HG03039 (cell line): ENCODE measurements at regions not wholly inside any gene's neighbourhood (a gene's known extent, or its start where the extent isn't known, plus 50 kb on each side); places are given as distances from the start of the nearest gene placed in this dataset.
"Not testable (repeated sequence)": the region's sequence is repeated elsewhere in the genome, so short reads cannot be mapped to it uniquely, and the experiment has no call there.

Experiments
- ATAC-seq: cut with Tn5 transposase; IDR thresholded peaks from one replicate; pipeline ENCODE4 v1.9.1; 2021; ENCODE audit warnings: mild to moderate bottlenecking, moderate library complexity; ENCODE audit not compliant: unreplicated experiment

DNA sequence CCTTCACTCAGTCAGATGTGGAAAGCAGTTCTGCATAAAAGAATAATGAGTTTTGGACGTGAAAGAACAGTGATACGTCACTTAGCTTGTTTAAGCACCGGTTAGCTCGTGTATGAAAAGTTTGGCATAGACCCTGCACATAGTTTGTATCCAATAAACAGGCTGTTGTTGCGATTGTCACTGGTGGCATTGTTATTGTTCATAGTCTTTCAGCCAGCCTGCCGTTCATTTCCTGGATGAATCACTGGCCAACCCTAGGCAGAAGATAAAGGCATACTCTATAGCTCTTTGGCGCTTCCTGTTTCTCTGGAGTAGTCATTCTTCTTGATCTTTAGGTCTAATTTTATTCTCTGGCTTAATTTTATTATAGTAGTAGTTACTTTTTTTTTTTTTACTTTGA, 57.8 kb upstream of the ANKRD30A start:
- ATAC-seq = no peak

DNA sequence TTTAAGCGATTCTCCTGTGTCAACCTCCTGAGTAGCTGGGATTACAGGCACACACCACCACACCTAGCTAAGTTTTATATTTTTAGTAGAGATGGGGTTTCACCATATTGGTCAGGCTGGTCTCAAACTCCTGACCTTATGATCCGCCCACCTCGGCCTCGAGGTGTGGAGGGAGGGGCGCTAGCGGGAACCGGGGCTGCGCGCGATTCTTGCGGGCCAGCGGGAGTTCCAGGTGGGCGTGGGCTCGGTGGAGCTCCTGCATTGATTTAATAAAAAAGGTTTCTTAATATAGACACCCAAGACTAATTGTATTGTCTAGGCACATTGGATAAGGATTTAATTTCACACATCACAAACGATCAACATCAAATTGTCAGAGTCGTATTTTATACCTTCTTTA, 63.1 kb upstream of the ANKRD30A start:
- ATAC-seq = not testable (repeated sequence)

DNA sequence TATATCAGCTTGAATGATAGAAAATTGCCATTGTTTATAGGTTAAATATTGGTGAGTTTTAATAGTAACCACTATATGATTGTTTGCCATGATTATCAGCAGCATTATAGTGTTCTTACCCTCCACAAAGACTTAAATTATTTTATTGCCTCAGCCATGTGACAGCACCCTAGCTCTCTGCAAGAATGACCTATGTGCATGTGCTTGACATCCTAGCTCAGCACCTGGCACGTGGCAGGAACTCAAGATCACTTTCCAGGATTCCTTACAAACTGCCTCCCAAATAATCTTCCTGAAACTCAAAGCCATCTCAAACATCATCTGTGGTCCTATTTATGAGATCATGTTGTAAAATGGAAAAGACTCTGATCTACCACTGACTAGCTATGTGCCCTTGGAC, 68.1 kb upstream of the ANKRD30A start:
- no peak for ATAC-seq

DNA sequence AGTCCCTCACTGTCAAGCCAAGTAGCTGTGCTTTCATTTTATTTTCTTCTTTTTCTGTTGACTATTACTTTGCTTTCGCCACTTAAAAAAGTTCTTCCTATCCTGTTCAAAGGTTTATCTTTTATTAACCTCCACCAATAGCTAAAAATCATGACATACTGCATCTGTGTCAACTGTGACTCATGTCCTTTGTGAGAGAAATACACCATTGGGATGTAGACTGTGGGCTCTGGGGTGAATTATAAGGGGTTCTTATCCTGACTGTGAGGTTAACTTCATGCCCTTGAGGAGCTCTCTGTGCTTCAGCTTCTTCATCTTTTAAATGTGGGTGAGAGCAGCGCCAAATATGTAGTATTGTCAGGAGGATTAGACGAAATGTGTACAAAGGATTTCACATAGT, 71.9 kb upstream of the ANKRD30A start:
- ATAC-seq = no peak

DNA sequence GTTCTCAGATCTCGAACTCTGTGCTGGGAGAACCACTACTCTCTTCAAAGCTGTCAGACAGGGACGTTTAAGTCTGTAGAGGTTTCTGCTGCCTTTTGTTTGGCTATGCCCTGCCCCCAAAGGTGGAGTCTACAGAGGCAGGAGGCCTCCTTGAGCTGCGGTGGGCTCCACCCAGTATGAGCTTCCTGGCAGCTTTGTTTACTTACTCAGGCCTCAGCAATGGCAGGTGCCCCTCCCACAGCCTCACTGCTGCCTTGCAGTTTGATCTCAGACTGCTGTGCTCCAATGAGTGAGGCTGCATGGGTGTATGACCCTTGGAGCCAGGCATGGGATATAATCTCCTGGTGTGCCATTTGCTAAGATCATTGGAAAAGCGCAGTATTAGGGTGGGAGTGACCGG, 75.4 kb upstream of the ANKRD30A start:
- not testable (repeated sequence) for ATAC-seq

DNA sequence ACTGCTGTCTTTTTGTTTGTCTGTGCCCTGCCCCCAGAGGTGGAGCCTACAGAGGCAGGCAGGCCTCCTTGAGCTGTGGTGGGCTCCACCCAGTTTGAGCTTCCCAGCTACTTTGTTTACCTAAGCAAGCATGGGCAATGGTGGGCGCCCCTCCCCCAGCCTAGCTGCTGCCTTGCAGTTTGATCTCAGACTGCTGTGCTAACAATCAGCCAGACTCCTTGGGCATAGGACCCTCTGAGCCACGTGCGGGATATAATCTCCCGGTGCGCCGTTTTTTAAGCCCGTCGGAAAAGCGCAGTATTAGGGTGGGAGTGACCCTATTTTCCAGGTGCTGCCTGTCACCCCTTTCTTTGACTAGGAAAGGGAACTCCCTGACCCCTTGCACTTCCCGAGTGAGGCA, 81.1 kb upstream of the ANKRD30A start:
- ATAC-seq = not testable (repeated sequence)

DNA sequence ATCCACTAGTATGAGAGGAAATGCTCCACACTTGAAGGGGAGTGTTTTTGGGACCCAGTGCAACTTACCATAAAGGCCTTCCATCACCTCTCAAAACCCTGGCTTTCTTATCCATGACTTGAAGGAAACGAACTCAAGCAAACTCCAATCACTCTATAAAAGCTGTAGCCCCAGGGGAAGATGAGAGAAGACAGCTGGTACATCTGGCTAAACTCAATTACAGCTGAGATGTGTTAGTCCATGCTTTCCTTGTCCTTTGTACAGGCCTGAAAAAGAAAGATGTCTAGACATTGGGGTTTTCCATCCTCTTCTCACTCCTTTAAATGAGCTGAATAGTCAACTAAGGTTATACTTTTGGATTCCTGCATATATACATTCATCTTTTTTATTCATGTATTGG, 89.5 kb upstream of the ANKRD30A start:
- ATAC-seq = no peak

DNA sequence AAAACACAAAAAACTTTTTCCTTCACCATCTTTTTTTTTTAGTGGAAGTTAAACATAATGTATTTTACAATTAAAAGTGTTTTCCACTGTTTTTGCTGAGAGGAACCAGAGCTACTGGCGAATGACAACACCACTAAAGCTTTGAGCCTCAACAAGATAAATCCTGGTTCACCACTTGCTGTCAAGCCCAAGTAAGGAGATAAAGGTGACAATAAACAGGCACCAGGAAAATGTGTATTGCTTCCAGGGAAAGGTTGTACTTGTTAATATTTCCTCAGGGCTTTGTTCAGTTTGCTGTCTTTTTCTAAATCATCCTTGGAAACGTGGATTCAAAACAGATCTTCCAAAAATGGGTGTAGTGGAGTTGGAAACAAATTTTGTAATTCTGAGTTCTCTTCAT, 109.9 kb upstream of the ANKRD30A start:
- ATAC-seq = no peak

DNA sequence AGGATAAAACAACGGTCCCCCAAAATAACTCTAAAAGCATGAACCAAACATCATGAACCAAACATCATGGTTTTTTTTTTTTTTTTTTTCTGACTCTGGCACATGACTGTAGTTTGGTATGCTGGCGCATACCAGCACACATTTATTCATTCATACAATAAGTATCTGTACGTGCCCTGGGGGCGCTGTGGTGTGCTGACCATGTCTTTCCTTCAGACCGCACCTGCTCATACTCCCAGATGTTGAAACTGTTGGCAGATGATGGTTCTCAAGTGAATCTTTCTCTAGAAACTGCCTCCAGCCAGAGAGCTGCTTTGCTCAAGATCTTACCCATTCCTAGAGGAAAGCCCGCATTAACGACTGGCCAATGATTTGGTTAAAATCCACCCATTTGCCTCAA, 114.7 kb upstream of the ANKRD30A start:
- ATAC-seq = no peak

DNA sequence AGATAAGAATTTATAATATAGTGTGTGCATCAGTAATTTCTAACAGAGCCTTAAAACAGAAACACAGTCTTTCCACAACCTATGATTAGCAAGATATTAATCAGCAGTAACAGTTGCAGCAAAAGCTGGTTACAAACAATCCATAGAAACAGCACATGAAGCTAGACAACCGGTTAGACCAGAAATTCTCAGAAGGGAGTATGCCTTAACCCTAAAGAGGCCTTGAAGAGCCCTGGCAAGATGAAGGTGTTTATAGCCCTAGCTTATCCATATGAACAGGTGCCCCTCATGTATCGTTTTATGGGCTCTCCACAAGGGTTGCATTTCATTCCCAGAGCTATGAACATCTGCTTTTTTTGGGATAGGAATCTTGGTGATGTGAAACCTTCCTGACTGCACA, 117.1 kb upstream of the ANKRD30A start:
- not testable (repeated sequence) for ATAC-seq

DNA sequence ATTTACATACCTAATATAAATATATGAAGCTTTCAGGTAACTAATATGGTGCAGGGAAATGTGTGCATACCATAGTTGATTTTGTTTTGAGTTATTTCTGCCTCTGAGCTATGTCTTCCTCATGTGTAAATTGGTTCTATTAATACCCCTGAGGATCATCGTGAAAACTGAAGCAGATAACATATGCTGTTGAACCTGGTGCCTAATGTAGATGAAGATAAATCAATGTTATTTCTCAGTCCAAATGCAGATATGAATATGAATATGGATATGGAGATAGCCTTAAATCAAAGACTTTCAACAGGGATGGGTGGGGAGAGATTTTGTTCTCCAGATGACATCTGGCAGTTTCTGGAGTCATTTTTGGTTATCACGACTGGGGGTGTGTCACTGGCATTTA, 122.3 kb upstream of the ANKRD30A start:
- ATAC-seq = no peak

DNA sequence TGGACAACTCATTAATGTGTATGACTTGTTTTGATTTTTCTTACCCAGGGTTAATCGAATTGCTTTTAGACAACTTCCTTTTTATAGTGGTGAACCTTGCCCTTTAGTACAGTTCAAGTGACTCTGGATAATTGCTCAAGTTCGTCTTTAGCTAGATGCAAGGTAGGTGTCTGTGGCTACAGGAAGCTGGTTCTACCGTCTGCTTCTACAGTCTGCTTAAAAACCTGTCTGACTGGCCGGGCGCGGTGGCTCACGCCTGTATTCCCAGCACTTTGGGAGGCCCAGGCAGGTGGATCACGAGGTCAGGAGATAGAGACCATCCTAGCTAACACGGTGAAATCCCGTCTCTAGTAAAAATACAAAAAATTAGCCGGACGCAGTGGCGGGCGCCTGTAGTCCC, 129.6 kb upstream of the ANKRD30A start:
- not testable (repeated sequence) for ATAC-seq

DNA sequence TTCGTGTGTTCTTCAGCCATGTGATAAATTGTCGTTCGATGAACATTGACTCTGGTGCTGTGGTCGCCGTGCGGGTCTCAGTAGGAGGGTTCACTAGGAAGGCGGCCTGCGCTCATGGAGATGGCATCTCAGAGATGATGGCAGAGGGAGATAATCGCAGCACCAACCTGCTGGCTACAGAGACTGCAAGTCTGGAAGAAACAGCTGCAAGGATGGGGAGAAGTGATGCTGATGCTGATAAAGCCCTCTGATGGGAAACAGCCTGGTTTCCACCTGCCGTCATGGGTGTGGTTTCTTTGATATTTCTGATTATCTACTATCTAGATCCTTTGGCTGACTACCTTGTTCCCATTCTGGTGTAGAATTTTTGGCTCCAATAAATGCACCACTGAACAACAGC, 130.5 kb upstream of the ANKRD30A start:
- no peak for ATAC-seq

DNA sequence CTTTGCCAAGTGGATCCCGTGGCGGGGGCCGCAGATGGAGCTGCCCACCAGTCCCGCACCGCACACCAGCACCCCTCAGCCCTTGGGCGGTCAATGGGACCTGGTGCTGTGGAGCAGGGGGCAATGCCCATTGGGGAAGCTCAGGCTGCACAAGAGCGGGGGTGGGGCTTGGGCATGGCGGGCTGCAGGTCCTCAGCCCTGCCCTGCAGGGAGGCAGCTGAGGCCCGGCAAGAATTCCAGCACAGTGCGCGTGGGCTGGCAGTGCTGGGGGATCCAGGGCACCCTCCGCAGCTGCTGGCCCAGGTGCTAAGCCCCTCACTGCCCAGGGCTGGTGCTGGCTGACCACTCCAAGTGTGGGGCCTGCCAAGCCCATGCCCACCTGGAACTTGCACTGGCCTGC, 136.2 kb upstream of the ANKRD30A start:
- ATAC-seq = no peak

DNA sequence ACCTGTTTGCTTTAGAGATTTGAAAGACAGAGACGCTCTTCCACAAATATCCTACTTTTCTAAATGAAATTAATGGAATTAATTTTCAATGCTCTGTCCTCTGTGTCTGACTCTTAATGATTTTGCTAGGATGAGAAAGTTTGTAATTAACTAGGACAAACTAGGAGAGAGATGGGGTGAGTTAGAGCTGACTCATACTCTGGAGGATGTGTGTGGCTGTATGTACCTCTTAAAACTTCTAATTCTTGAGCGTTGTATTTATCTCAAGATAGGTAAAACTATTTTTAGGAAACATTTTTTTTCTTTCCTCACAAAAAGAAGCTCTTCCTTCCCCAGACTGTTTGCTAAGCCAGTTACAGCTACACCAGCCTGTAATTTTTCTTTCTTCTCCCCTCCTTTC, 178.8 kb upstream of the ANKRD30A start:
- no peak for ATAC-seq

DNA sequence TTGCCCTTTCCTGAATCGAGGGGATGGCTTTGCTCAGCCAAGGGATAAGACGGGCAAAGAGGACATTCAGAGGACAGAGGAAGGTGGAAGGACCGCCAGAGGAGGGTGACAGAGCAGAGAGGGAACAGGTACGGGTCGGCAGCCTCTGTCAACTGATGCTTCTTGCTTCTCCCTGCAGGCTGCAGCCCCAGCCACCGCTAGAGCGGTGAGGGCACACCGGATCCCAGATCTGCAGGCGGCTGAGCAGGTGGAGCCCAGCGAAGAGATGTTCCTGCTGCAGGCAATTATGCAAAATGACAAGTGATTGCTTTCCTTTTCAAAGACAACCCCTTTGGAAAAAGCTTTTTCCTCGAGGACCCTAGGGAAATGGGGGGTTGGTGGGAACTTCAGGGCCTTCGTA, 181.9 kb upstream of the ANKRD30A start:
- ATAC-seq = no peak

DNA sequence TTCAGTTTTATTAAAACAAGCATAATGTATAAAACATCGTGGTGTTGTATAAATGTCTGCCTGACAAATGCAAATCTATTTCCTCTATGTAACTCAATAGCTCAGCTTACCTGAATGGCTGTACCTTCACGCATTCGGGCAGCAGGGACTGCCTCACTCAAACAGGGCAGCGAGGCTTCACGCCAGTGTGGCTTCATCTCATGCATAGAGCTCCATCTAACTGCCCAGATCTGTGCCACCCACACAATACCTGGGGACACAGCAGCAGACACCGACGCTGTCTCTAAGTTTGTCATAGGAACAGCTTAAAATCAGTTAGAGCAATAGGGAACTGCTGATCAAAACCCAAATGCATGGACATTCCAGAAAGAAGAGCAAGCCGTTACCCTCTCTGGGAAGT, 182.8 kb upstream of the ANKRD30A start:
- ATAC-seq = no peak

DNA sequence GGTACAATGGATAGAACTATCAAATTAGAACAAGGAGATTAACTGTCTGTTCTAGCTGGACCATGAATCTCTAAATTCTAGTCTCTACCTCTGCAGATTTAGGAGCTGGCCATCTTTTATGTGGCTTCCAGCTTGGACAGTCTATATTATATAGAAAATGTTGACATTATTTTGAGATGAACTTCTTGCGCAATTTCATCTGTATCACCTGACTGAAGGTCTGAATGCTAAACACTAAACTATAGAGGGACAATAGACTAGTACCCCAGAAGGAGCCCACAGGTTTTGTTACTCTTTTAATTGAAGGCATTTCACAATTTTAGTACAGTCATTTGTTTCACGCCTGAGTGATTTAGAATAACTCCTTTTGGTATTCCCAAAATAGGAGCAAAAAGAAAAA, 222.4 kb upstream of the ANKRD30A start:
- ATAC-seq = no peak

DNA sequence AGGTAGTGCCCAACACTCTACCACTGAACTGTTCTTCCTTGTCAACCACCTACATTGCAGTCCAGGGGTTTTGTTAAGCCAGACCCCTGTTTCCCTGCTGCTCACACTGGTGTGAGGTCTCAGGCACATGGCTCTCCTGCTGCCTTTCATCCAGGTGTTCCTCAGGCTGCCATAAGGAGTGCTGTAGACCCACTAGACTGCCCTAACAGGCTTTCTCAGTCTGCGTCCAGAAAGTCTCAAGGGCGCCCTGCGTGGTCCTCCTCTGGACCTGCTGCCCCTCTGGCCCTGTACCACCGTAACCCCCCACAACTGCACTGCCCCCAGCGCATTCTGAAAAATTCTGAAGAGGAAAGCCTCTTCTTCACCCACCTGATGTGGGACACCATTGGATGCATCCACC, 225.7 kb upstream of the ANKRD30A start:
- ATAC-seq = no peak

DNA sequence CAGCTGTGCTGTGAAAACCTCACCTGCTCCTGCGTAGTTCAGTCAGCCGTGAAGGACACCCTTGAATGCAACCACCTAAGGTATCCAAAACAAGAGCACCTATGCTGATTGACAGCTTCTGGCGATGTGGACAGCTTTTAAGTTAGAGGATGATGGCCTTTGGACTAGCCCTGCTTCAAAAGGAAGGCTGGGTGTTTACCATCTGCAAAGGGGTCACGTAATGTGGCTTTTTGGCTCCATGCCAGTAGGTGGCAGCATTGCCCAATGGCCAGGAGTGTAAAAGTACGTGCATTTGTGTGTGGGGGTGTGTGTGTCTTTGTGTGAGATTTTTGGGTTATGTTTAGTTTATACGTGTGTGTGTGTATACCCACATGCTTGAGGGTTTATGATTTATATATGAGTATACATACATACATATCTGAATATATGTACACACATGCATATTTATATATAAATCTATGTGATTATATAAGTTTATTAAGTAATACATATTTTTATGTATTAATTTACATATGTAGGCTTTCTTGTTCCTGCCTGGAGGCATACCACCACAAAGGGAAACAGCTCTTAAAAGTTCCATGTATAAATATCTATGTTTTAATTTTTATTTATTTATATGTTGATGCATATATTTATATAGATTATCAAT, 236.3 kb upstream of the ANKRD30A start:
- ATAC-seq = no peak

DNA sequence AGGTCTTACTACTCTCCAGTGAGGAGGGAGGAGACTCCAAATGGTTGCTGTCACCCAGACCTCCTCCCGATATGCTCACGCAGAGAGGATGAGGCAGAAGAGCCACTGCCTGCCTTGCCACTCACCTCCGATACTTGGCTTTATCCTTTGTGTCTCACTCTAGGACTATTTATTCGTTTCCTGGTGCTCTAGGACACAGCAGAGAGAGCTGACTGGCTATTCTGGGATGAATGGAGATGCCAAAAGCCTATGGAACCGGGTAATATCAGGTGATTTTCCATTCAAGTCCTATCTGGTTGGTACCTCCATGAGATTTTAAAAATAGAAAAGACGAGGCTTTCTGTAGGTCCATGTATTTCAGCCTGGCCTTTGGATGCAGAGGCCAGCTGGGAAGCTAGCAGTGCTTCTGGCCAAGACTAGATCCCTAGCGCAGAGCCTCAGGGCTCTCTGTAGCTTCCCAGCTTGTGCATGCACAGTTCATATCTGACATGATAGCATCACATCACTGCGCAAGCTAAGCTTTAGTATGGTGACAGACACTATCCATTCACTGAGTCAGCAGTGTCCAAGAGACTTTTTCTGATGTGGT, 239.0 kb upstream of the ANKRD30A start:
- ATAC-seq = no peak

DNA sequence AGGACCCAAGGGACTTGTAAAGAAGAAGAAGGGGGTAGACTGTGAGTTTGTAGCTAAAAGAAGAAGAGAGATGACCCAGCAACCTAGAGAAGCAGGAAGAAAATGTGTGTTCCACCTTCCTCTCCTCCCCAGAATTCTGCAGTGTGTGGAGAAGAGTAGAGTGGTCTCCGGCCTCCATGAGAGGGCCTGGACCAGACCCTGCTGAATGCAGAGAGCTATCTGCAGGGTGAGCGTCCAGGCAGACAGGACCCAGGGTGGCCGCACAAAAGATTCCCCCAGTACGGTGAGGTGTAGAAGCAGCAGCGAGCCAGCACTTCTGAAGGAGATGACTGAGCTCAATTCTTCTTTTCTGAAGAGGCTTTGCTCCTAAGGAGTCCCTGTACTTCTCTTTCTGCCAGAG, 239.7 kb upstream of the ANKRD30A start:
- ATAC-seq = no peak

DNA sequence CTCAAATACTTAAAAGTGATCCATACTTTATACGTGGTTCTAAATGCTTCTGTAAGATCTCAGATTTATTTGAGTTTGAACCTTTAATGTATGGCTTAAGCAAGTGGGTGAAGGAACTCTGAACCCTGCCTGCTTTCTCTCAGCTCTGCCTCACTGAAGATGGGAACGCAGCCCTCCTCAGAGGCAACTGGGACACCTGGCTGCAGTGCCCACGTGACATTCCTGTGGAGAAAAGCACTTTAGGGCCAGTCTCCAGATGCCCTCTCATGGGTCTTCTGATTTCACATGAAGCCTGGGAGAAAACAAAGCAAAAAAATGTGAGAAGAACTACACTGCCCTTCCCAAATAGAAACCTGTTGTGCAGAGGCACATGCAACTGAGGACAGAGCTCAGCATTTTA, 242.6 kb upstream of the ANKRD30A start:
- no peak for ATAC-seq
